GM12874 (cell line): ENCODE measurements at regions not wholly inside any gene's neighbourhood (a gene's known extent, or its start where the extent isn't known, plus 50 kb on each side); places are given as distances from the start of the nearest gene placed in this dataset.

Source experiments
- CTCF ChIP-seq: IDR thresholded peaks from 2 replicates; pipeline ENCODE4 v1.5.1; 2011; ENCODE audit warnings: low read depth, mild to moderate bottlenecking, control low read depth, low read length, moderate library complexity; ENCODE audit not compliant: insufficient read depth

DNA sequence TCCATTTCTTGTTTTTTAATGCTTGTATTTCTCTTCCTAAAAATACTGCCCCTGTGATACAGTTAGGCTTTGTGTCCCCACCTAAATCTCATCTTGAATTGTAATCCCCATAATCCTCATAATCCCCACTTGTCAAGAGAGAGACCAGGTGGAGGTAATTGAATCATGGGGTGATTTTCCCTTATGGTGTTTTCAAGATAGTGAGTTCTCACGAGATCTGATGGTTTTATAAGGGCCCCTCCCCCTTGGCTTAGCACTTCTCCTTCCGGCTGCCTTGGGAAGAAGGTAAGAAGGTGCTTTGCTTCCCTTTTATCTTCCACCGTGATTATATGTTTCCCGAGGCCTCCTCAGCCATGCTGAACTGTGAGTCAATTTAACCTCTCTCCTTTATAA, 227.4 kb downstream of the MAN2A1 start:
- TF ChIP-seq CTCF: no peak

DNA sequence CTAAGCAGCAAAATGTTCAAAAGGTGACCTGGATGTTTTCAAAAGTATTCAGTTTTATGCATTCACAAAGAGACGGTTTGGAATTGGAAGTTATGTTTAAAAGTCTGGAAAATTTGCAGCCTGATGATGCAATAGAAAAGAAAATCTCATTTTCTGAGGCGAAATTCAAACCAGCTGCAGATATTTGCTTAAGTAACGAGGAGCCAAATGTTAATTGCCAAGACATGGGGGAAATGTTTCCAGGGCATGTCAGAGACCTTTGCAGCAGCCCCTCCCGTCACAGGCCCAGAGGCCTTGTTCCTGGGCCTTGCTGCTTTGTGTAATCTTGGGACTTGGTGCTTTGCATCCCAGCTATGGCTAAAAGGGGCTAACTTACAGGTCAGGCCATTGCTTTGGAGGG, 228.2 kb downstream of the MAN2A1 start:
- TF ChIP-seq CTCF: no peak

DNA sequence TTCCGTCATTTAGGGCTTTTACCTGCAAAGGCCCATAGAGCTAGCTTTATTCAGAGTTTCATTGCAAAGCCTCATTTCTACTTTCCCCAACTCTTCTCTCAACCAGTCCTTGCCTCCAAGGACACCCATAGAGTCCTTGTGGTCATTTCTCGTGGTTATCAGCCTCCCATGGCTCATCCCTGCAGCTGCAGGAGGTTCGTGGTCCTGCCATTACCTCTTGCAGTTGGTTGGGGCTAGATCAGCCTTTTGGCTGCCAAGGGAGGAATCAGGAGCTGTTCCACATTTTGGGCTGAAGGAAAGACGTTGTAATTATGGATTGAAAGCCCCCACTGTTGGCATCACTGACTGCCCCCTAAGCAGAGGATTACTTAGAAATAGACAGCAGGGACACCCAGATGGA, 231.0 kb downstream of the MAN2A1 start:
- no peak for TF ChIP-seq CTCF

DNA sequence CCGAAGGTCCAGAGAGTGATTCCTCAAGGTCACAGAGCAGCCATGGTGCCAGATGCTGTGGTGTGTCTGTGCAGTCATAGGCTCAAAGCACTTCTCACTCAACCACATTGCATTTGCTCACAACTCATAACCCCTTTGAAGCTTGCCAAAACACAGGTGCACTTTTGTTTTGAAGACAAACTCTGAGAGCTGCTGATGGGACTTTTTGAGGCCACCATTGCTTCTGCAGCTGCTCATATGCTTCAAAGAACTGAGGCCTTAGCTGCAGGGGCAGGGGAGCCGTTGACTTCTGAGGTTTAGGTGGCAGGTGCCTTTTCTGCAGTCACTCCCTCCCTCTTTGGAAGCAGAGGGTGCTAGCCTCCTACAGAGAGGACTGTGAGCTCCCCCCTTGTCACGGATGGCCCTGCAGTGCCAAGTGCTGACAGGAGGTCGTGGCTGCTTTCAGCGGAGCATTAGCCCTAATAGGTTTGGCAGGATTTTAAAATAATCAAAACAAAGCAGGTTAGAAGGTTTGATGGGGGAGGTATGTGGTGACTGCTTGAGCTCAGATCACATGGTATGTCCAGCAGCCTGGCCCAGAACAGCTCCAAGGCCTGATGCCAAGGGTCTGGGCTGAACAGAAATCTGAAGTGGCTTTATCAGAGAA, 232.1 kb downstream of the MAN2A1 start:
- no peak for TF ChIP-seq CTCF

GRCh38 chr5:109922381-109922995, 232.8 kb downstream of the MAN2A1 start:
- TF ChIP-seq CTCF: no peak

GRCh38 chr5:109923205-109923604, 233.5 kb downstream of the MAN2A1 start:
- no peak for TF ChIP-seq CTCF

DNA sequence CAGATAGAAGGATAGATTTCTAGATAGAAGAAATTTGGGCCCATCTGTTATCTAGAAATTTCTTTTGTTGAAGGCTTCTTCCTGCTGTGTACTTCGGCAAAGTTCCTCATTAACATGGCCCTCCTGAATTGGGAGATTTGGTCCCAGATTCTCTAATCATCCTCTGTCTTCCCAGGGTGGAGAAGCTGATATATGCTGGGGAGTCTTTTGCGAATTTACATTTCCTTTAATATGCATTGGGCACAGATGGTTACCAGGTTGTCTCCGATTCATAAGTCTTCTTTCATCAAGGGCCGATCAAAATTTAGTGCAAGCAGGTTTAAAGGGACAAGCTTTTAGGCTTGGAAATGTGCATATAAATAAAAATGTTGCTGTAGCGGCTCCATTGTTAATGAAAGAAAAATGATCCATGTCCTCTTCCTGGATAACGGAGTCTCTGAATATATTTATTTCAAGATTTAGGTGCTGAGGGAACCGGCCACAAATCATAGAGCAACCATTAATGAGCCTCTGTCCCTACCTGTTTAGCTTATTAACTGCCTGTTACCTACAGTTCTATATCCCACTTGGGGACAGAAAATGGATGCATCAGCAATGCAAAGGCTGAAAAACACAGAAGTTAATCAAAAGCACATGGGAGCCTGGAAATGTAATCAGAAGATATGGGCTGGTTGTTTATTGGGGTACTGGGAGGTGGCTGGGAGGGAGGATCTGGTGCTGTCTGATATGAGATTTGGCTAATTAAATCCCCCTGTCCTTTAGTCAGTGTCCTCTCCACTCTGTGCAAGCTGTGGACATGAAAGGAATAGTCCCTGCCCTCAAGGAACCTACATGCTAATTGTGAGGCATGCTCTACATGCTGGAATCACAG, 234.7 kb downstream of the MAN2A1 start:
- TF ChIP-seq CTCF: no peak
